Stromal cell of bone marrow (primary cell): ENCODE measurements at regions not wholly inside any gene's neighbourhood (a gene's known extent, or its start where the extent isn't known, plus 50 kb on each side); places are given as distances from the start of the nearest gene placed in this dataset.

Experiments
- DNase-seq: peaks from one replicate; pipeline ENCODE4 v3.0.0-alpha.2; 2012; ENCODE audit warnings: low read depth

GRCh38 chr3:3241596-3241995 is 62.1 kb upstream of the CRBN start:
- DNase-seq = no peak

GRCh38 chr3:3240986-3241385 is 61.5 kb upstream of the CRBN start:
- no peak for DNase-seq

- no peak for DNase-seq
Measured at GRCh38 chr3:3237979-3238378, 58.5 kb upstream of the CRBN start.

GRCh38 chr3:3232251-3232650 is 52.8 kb upstream of the CRBN start:
- no peak for DNase-seq
